ENCODE measurements at regions not wholly inside any gene's neighbourhood (a gene's known extent, or its start where the extent isn't known, plus 50 kb on each side); places are given as distances from the start of the nearest gene placed in this dataset.

- Histone ChIP-seq H3K4me1 (ENCODE audit: control insufficient read depth in 1 of 2, low read depth in 2 of 2) (peaks cover 0 to 15% of the 10 kb centered on the region in 2 donors), H3K4me3 (no peak overlapping the region), H3K9me3 (no peaks in the 10 kb centered on the region), H3K27ac (no peak overlapping the region), H3K36me3 (no peaks in the 10 kb centered on the region), H3K27me3 (replicated peaks; ENCODE audit: insufficient read depth) (no peaks in the 10 kb centered on the region)
- ATAC-seq (ENCODE audit: insufficient number of reproducible peaks, low FRiP score, low read depth), result no peak
- TF ChIP-seq, protein P1, sequence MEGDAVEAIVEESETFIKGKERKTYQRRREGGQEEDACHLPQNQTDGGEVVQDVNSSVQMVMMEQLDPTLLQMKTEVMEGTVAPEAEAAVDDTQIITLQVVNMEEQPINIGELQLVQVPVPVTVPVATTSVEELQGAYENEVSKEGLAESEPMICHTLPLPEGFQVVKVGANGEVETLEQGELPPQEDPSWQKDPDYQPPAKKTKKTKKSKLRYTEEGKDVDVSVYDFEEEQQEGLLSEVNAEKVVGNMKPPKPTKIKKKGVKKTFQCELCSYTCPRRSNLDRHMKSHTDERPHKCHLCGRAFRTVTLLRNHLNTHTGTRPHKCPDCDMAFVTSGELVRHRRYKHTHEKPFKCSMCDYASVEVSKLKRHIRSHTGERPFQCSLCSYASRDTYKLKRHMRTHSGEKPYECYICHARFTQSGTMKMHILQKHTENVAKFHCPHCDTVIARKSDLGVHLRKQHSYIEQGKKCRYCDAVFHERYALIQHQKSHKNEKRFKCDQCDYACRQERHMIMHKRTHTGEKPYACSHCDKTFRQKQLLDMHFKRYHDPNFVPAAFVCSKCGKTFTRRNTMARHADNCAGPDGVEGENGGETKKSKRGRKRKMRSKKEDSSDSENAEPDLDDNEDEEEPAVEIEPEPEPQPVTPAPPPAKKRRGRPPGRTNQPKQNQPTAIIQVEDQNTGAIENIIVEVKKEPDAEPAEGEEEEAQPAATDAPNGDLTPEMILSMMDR (IDR thresholded peaks at IDR 0.05), result no peak
- no peak for DNase-seq (ENCODE audit: low spot score)
These were observed 234.6 kb downstream of the HAUS1 start for GRCh38 chr18:46338766-46339165.

DNA sequence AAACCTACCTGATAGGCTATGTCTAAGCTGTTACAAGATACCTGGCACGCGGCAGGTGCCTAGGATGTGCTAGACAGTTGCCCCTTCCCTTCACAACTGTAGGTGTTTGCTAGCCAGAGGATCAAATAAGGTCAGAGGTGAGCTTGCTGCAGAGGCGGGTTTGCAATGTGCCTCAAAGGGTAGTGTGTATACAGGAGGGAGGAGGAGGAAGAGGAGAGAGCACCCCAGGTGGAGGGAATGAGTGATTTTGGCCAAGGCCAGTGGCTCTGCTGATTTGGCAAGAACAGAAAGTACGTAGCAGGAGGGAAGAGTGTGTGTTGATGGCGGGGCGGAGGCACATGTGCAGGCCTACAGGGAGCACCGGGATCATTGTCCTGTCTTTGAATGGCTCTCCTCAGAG, 236.5 kb downstream of the HAUS1 start:
- no peaks in the 10 kb centered on the region for H3K27me3 ChIP-seq (replicated peaks; ENCODE audit: insufficient read depth)
- H3K27ac ChIP-seq, result no peak overlapping the region
- H3K36me3 ChIP-seq, result no peaks in the 10 kb centered on the region
- no peak overlapping the region for H3K4me3 ChIP-seq
- DNase-seq (ENCODE audit: low spot score), result no peak
- H3K4me1 ChIP-seq (ENCODE audit: control insufficient read depth in 1 of 2, low read depth in 2 of 2), result peaks cover 0 to 3% of the 10 kb centered on the region in 2 donors
- H3K9me3 ChIP-seq, result no peaks in the 10 kb centered on the region
- TF ChIP-seq, protein P1 (IDR thresholded peaks at IDR 0.05), result no peak
- ATAC-seq (ENCODE audit: insufficient number of reproducible peaks, low FRiP score, low read depth), result no peak

- Histone ChIP-seq H3K36me3 (no peaks in the 10 kb centered on the region), H3K4me1 (ENCODE audit: control insufficient read depth in 1 of 2, low read depth in 2 of 2) (no peaks in the 10 kb centered on the region), H3K4me3 (no peak overlapping the region), H3K27ac (no peak overlapping the region), H3K9me3 (no peaks in the 10 kb centered on the region), H3K27me3 (replicated peaks; ENCODE audit: insufficient read depth) (no peaks in the 10 kb centered on the region)
- TF ChIP-seq, protein P1 (IDR thresholded peaks at IDR 0.05), result no peak
- ATAC-seq (ENCODE audit: insufficient number of reproducible peaks, low FRiP score, low read depth), result no peak
- no peak for DNase-seq (ENCODE audit: low spot score)
These were observed 237.9 kb downstream of the HAUS1 start for GRCh38 chr18:46341986-46342525.

- DNase-seq (ENCODE audit: low spot score), result no peak
- Histone ChIP-seq H3K4me1 (ENCODE audit: control insufficient read depth in 1 of 2, low read depth in 2 of 2) (no peaks in the 10 kb centered on the region), H3K27ac (no peak overlapping the region), H3K9me3 (no peaks in the 10 kb centered on the region), H3K36me3 (no peaks in the 10 kb centered on the region), H3K27me3 (replicated peaks; ENCODE audit: insufficient read depth) (no peaks in the 10 kb centered on the region), H3K4me3 (no peak overlapping the region)
- ATAC-seq (ENCODE audit: insufficient number of reproducible peaks, low FRiP score, low read depth), result no peak
- TF ChIP-seq, protein P1 (IDR thresholded peaks at IDR 0.05), result no peak
These were observed 239.3 kb downstream of the HAUS1 start for GRCh38 chr18:46343456-46343855.

DNA sequence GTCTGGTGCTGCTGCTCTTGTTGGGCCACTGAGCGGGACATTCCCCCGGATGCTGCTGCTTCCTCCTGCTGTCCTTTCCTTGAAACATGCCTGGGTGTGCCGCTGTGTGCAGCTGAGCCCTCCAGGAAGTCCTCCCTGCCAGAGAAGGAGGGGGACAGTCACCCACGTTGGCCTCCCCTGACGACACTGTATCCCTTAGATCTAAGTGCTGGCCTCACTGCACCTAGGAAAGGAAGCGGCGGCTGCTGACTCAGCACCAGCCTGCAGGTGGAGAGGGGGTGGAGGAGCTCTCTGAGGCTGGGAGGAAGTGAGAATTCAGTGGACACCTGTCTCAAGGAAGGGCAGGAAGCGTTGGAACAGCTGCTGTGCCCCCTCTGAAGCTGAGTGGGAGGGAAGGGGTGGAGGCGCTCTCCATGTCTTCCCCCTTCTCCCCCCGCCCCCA, 239.8 kb downstream of the HAUS1 start:
- Histone ChIP-seq H3K36me3 (no peaks in the 10 kb centered on the region), H3K9me3 (no peaks in the 10 kb centered on the region), H3K4me3 (no peak overlapping the region), H3K27ac (no peak overlapping the region), H3K4me1 (ENCODE audit: control insufficient read depth in 1 of 2, low read depth in 2 of 2) (no peaks in the 10 kb centered on the region), H3K27me3 (replicated peaks; ENCODE audit: insufficient read depth) (no peaks in the 10 kb centered on the region)
- DNase-seq (ENCODE audit: low spot score), result no peak
- TF ChIP-seq, protein P1 (IDR thresholded peaks at IDR 0.05), result no peak
- ATAC-seq (ENCODE audit: insufficient number of reproducible peaks, low FRiP score, low read depth), result no peak
